Gastrocnemius medialis (tissue), 4 donors: ENCODE measurements at regions not wholly inside any gene's neighbourhood (a gene's known extent, or its start where the extent isn't known, plus 50 kb on each side); places are given as distances from the start of the nearest gene placed in this dataset.

Experiments
- ATAC-seq, 2 donors: fragments of 150-250 bp; one replicate each; pipeline ENCODE4 v1.9.1; 2016
- DNase-seq, 2 donors: peaks; one replicate each; pipeline ENCODE4 v3.0.0-alpha.2; 2019
- H3K27ac ChIP-seq, 4 donors: fragments of 200-600 bp; sonication (generic); 1 replicate in 1 of 4; 2 replicates in 3 of 4; pipeline ENCODE4 v1.5.1; 2016 to 2018; ENCODE audit warnings: mild to moderate bottlenecking in 2 of 4, moderate library complexity in 1 of 4
- H3K27me3 ChIP-seq, 3 donors: fragments of 200-600 bp; sonication (generic) in 2 of 3; 1 replicate in 1 of 3; 2 replicates in 2 of 3; pipeline versions ENCODE4 v1.5.1 to v1.6.0; 2016 to 2019; ENCODE audit warnings: mild to moderate bottlenecking in 1 of 3, moderate library complexity in 1 of 3
- H3K36me3 ChIP-seq, 2 donors: fragments of 200-600 bp; sonication (generic) in 1 of 2; one replicate each; pipeline ENCODE4 v1.5.1; 2017 to 2018
- H3K4me1 ChIP-seq, 2 donors: fragments of 200-600 bp; sonication (generic) in 1 of 2; one replicate each; pipeline ENCODE4 v1.5.1; 2016 to 2017; ENCODE audit warnings: mild to moderate bottlenecking in 2 of 2
- H3K4me3 ChIP-seq, 4 donors: fragments of 200-600 bp; sonication (generic) in 3 of 4; 1 replicate in 1 of 4; 2 replicates in 3 of 4; pipeline ENCODE4 v1.5.1; 2016 to 2019; ENCODE audit warnings: mild to moderate bottlenecking in 2 of 4
- H3K9me3 ChIP-seq, 3 donors: fragments of 200-600 bp; sonication (generic) in 2 of 3; 1 replicate in 1 of 3; 2 replicates in 2 of 3; pipeline ENCODE4 v1.5.1; 2016 to 2019
- CTCF ChIP-seq, 5 experiments: fragments of 450-650 bp in 3 of 5; fragments of 200-600 bp in 2 of 5; sonication (generic) in 2 of 5; IDR thresholded peaks in 4 of 5; conservative IDR thresholded peaks in 1 of 5; 1 replicate in 4 of 5; 2 replicates in 1 of 5; pipeline ENCODE4 v1.5.1; 2016 to 2019; ENCODE audit warnings: antibody characterized with exemption in 5 of 5, mild to moderate bottlenecking in 3 of 5, moderate library complexity in 3 of 5
- POLR2A ChIP-seq, 2 donors: fragments of 450-650 bp; IDR thresholded peaks; one replicate each; pipeline ENCODE4 v1.6.1; 2017; ENCODE audit warnings: antibody characterized with exemption in 2 of 2, mild to moderate bottlenecking in 2 of 2, moderate library complexity in 2 of 2
- in situ Hi-C, 4 donors: fragments of 200-750 bp; cut with MboI; loops; one replicate each; pipeline versions ENCODE4 v1.15.0 to v1.8.0; 2017; ENCODE audit warnings: low sequenced_read_pairs in 4 of 4
- intact Hi-C: fragments of 100-400 bp; cut with DNase I; formaldehyde crosslinking; loops from one replicate; pipeline ENCODE4 v1.15.1; 2023; ENCODE audit warnings: low total_unique reads

DNA sequence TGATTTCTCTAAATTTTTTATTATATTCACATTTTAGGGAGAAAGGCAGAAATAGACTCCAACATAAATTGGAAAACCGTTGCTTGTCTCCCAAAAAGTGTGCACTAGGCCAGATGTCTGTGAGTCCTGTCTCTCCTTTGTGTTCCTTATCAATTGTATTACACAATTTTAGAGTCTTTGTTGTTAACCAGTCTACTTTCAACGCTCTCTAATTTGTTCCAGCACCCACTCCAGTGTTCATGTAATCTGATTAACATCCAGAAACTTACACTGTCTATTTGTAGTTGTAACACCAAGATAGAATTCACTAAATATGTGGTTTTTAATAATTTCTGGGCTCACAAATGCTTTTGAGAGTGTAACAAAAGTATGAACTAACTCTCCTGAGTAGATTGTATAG lies 195.6 kb downstream of the FSIP2 start:
- no peaks in the 10 kb centered on the region for H3K36me3 ChIP-seq

DNA sequence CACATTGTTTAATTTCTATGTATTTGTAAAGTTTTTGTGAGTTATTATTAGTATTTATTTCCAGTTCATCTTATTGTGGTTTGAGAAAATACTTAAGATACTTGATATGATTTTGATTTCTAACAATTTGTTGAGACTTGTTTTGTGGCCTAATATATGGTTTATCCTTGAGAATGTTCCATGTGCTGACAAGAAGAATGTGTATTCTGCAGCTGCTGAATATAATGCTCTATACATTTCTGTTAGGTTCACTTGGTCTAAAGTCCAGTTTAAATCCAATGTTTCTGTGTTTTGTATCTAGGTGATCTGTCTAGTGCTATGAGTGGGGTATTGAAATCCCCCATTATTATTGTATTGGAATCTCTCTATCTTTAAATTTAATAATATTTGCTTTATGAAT lies 201.3 kb downstream of the FSIP2 start:
- Histone ChIP-seq H3K4me1 (no peaks in the 10 kb centered on the region), H3K9me3 (no peaks in the 10 kb centered on the region), H3K27ac (no peak overlapping the region), H3K36me3 (peaks cover 2 to 10% of the 10 kb centered on the region in 2 donors), H3K4me3 (no peak overlapping the region), H3K27me3 (no peaks in the 10 kb centered on the region)
- intact Hi-C loops (no loop called here), in situ Hi-C loops (no loop called here)
- TF ChIP-seq CTCF (IDR thresholded peaks at IDR 0.05 in 4 of 5, conservative IDR thresholded peaks at IDR 0.05 in 1 of 5) (no peak), POLR2A (IDR thresholded peaks at IDR 0.05) (no peak)
- ATAC-seq, result no peak
- no peak for DNase-seq

More for the DNA sequence above, 195.6 kb downstream of the FSIP2 start:
- Histone ChIP-seq H3K27ac (no peak overlapping the region), H3K4me1 (no peaks in the 10 kb centered on the region), H3K27me3 (no peaks in the 10 kb centered on the region), H3K4me3 (no peak overlapping the region), H3K9me3 (no peaks in the 10 kb centered on the region)
- TF ChIP-seq CTCF (IDR thresholded peaks at IDR 0.05 in 4 of 5, conservative IDR thresholded peaks at IDR 0.05 in 1 of 5), result no peak
- TF ChIP-seq POLR2A (IDR thresholded peaks at IDR 0.05), result no peak
- in situ Hi-C loops, result no loop called here
- no peak for DNase-seq
- ATAC-seq, result no peak
- intact Hi-C loops, result no loop called here

- in situ Hi-C loops, result no loop called here
- DNase-seq (no peak), ATAC-seq (no peak)
Observed at GRCh38 chr2:185942855-185943254, 204.3 kb downstream of the FSIP2 start.

DNA sequence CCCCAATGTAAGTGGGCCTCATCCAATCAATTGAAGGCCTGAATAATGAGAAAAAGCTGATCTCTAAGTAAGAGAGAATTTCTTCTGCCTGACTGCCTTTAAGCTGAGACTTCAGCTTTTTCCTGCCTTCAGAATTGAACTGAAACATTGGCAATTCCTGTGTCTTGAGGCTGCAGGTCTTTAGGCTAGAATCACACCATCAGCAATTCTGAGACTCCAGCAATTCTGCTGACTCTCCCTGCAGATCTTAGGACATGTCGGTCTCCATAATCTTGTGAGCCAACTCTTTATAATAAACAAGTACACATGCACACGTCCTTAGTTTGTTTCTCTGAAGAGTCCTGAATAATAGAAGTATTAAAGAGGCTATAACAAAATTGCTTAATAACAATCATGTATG lies 209.1 kb downstream of the FSIP2 start:
- Histone ChIP-seq H3K36me3 (peaks cover 2 to 6% of the 10 kb centered on the region in 2 donors), H3K4me3 (no peak overlapping the region), H3K4me1 (no peaks in the 10 kb centered on the region), H3K27me3 (no peaks in the 10 kb centered on the region), H3K9me3 (no peaks in the 10 kb centered on the region), H3K27ac (no peak overlapping the region)
- DNase-seq (no peak), ATAC-seq (no peak)
- no peak for TF ChIP-seq CTCF (IDR thresholded peaks at IDR 0.05 in 4 of 5, conservative IDR thresholded peaks at IDR 0.05 in 1 of 5)
- intact Hi-C loops (no loop called here), in situ Hi-C loops (no loop called here)

More at GRCh38 chr2:185942855-185943254, 204.3 kb downstream of the FSIP2 start:
- Histone ChIP-seq H3K4me3 (no peak overlapping the region), H3K36me3 (peaks cover 2 to 10% of the 10 kb centered on the region in 2 donors), H3K27ac (no peak overlapping the region), H3K4me1 (no peaks in the 10 kb centered on the region), H3K9me3 (no peaks in the 10 kb centered on the region), H3K27me3 (no peaks in the 10 kb centered on the region)
- TF ChIP-seq POLR2A (IDR thresholded peaks at IDR 0.05) (no peak), CTCF (IDR thresholded peaks at IDR 0.05 in 4 of 5, conservative IDR thresholded peaks at IDR 0.05 in 1 of 5) (no peak)
- intact Hi-C loops, result no loop called here

DNA sequence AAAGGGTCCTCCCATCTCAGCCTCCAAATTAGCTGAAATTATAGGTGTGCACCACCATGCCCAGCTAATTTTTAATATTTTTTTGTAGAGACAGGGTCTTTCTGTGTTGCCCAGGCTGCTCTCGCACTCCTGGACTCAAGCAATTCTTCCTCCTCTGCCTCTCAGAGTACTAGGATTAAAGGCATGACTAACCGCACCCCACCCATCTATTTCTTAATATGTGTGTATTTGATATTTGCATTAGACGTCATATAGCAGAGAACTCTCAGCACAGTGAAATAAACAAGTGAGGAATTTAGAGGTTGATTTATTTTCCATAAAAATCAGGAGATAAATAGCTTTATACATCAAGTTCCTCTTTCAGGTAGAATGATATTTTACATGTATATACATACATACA lies 213.5 kb downstream of the FSIP2 start:
- H3K36me3 ChIP-seq, result no peaks in the 10 kb centered on the region
- no peaks in the 10 kb centered on the region for H3K4me1 ChIP-seq
- no peaks in the 10 kb centered on the region for H3K9me3 ChIP-seq
- ATAC-seq, result no peak
- no peaks in the 10 kb centered on the region for H3K27me3 ChIP-seq
- no peak overlapping the region for H3K27ac ChIP-seq
- DNase-seq, result no peak
- no peak overlapping the region for H3K4me3 ChIP-seq
- intact Hi-C loops, result no loop called here
- TF ChIP-seq CTCF (IDR thresholded peaks at IDR 0.05 in 4 of 5, conservative IDR thresholded peaks at IDR 0.05 in 1 of 5), result no peak
- no peak for TF ChIP-seq POLR2A (IDR thresholded peaks at IDR 0.05)
- in situ Hi-C loops, result no loop called here
